HepG2 (cell line): ENCODE measurements at regions not wholly inside any gene's neighbourhood (a gene's known extent, or its start where the extent isn't known, plus 50 kb on each side); places are given as distances from the start of the nearest gene placed in this dataset.
"Not testable (repeated sequence)": the region's sequence is repeated elsewhere in the genome, so short reads cannot be mapped to it uniquely, and the experiment has no call there.

Experiments used
- ATAC-seq: fragments of 200-7000 bp; cut with Tn5 transposase; 3 replicates; pipeline ENCODE4 v1.9.1; 2020; ENCODE audit warnings: mild to moderate bottlenecking, moderate library complexity
- BruUV-seq: library from RNA; stranded (reverse); fragments of 400-500 nt; replicated peaks from 2 replicates; lab custom pipeline; 2021; lab: Mats Ljungman, UMichigan
- CTCF ChIA-PET: fragments of 300-600 bp; formaldehyde crosslinking; extraction: SDS; loops from one replicate; lab custom pipeline; 2021; ENCODE audit warnings: low total read pairs, inconsistent platforms, low intra/inter-chr PET ratio; lab: Yijun Ruan, JAX
- POLR2A ChIA-PET: fragments of 350-600 bp; sonication (Branson Sonifier 250); formaldehyde crosslinking; loops from one replicate; lab custom pipeline; 2020; ENCODE audit warnings: antibody characterized with exemption, inconsistent platforms; lab: Yijun Ruan, JAX
- DNase-seq: peaks from one replicate; pipeline ENCODE4 v3.0.0-alpha.2; 2015; ENCODE audit warnings: low spot score
- FAIRE-seq: peaks from 3 replicates; lab custom pipeline; 2011; peaks lifted over from hg19 to GRCh38; lab: Jason Lieb, UNC
- H2AFZ ChIP-seq: one replicate; pipeline ENCODE4 v1.6.1; 2011; ENCODE audit warnings: low read length, inconsistent platforms
- H3K27ac ChIP-seq: fragments of 300-600 bp; 3 replicates; pipeline ENCODE4 v1.8.0; 2011; ENCODE audit warnings: mixed run types, mild to moderate bottlenecking, mixed read lengths, low read length, inconsistent platforms; ENCODE audit not compliant: insufficient read depth; ENCODE audit errors: extremely low read length
- H3K27me3 ChIP-seq, 2 experiments: fragments of 200-600 bp in 1 of 2; 2 replicates in 1 of 2; 3 replicates in 1 of 2; pipeline versions ENCODE4 v1.6.0 to v1.8.0; 2011; ENCODE audit warnings: low read length in 2 of 2, mild to moderate bottlenecking in 2 of 2, moderate library complexity in 2 of 2, inconsistent platforms in 1 of 2; ENCODE audit not compliant: insufficient read depth in 2 of 2, control insufficient read depth in 1 of 2
- H3K36me3 ChIP-seq, 2 experiments: fragments of 200-600 bp in 1 of 2; replicated peaks in 1 of 2; 2 replicates in 1 of 2; 3 replicates in 1 of 2; pipeline versions ENCODE4 v1.5.1 to v1.8.0; 2011; ENCODE audit warnings: low read length in 2 of 2, inconsistent platforms in 1 of 2; ENCODE audit not compliant: insufficient read depth in 2 of 2, control insufficient read depth in 1 of 2
- H3K4me1 ChIP-seq: 2 replicates; pipeline ENCODE4 v1.5.1; 2012; ENCODE audit warnings: low read length, inconsistent platforms; ENCODE audit not compliant: insufficient read depth
- H3K4me2 ChIP-seq: 2 replicates; pipeline ENCODE4 v1.6.0; 2011; ENCODE audit warnings: low read depth, low read length, inconsistent platforms
- H3K4me3 ChIP-seq, 3 experiments: fragments of 200-600 bp in 1 of 3; sonication (generic), shearing (Covaris generic) in 1 of 3; replicated peaks in 1 of 3; 2 replicates each; pipeline ENCODE4 v1.5.1; 2011 to 2016; ENCODE audit warnings: low read length in 3 of 3, inconsistent platforms in 2 of 3, low read depth in 2 of 3, mild to moderate bottlenecking in 2 of 3, control low read depth in 1 of 3, mixed read lengths in 1 of 3; ENCODE audit not compliant: insufficient read depth in 1 of 3
- H3K79me2 ChIP-seq: one replicate; pipeline ENCODE4 v1.6.1; 2011; ENCODE audit warnings: low read length, inconsistent platforms; ENCODE audit not compliant: insufficient read depth
- H3K9ac ChIP-seq: 2 replicates; pipeline ENCODE4 v1.6.0; 2011; ENCODE audit warnings: mild to moderate bottlenecking, low read depth, low read length, inconsistent platforms; ENCODE audit not compliant: insufficient read depth
- H3K9me3 ChIP-seq: 2 replicates; pipeline ENCODE4 v1.5.1; 2012; ENCODE audit warnings: mild to moderate bottlenecking, low read length
- H4K20me1 ChIP-seq: 2 replicates; pipeline ENCODE4 v1.6.0; 2011; ENCODE audit warnings: inconsistent platforms, mild to moderate bottlenecking, low read length, moderate library complexity; ENCODE audit not compliant: insufficient read depth
- MYC ChIP-seq: sonication (generic); formaldehyde crosslinking; IDR thresholded peaks from 2 replicates; pipeline ENCODE4 v1.9.0; 2021; ENCODE audit warnings: missing genetic modification reagents, borderline replicate concordance
- NRL ChIP-seq: sonication (generic); formaldehyde crosslinking; IDR thresholded peaks from 2 replicates; pipeline ENCODE4 v1.5.0; 2020; ENCODE audit warnings: missing genetic modification reagents, mild to moderate bottlenecking, moderate library complexity, borderline replicate concordance
- RBFOX2 ChIP-seq: fragments of 200-400 bp; formaldehyde crosslinking; IDR thresholded peaks from 2 replicates; pipeline ENCODE4 v1.6.1; 2017; ENCODE audit warnings: low read depth, mild to moderate bottlenecking, low read length
- ZNF138 ChIP-seq: sonication (generic); formaldehyde crosslinking; IDR thresholded peaks from 2 replicates; pipeline ENCODE4 v1.5.0; 2020; ENCODE audit warnings: mild to moderate bottlenecking, low read depth, missing genetic modification reagents
- ZNF235 ChIP-seq: sonication (generic); formaldehyde crosslinking; IDR thresholded peaks from 2 replicates; pipeline ENCODE4 v1.8.1; 2023; ENCODE audit warnings: mild to moderate bottlenecking, missing genetic modification reagents, borderline replicate concordance
- ZNF501 ChIP-seq: sonication (generic); formaldehyde crosslinking; IDR thresholded peaks from 2 replicates; pipeline ENCODE4 v1.5.1; 2020; ENCODE audit warnings: mild to moderate bottlenecking, moderate library complexity, missing genetic modification reagents
- WGBS: methylation state at CpG from one replicate; pipeline ENCODE4 v1.1.6; 2017; ENCODE audit warnings: low lambda C conversion rate; 5-methylcytosine and 5-hydroxymethylcytosine counted together
- in situ Hi-C: cut with HindIII; loops from 2 replicates; pipeline ENCODE4 v1.10.0; 2017; ENCODE audit warnings: low pct_unique_long_range_greater_than_20kb; ENCODE audit not compliant: extremely low pct_ligation_motif_present
- intact Hi-C: fragments of 100-400 bp; cut with micrococcal nuclease; formaldehyde crosslinking; loops from one replicate; pipeline ENCODE4 v1.10.0; 2022; ENCODE audit not compliant: unreplicated experiment
- TF ChIP-seq, protein P1 (sequence below): sonication (generic); formaldehyde crosslinking; IDR thresholded peaks from 2 replicates; pipeline ENCODE4 v1.5.1; 2020; ENCODE audit warnings: mild to moderate bottlenecking, missing genetic modification reagents, moderate library complexity
- TF ChIP-seq, protein P2 (sequence below): sonication (generic); formaldehyde crosslinking; IDR thresholded peaks from 2 replicates; pipeline ENCODE4 v1.4.0; 2020; ENCODE audit warnings: mild to moderate bottlenecking, missing genetic modification reagents
- TF ChIP-seq, protein P3 (sequence below): sonication (generic); formaldehyde crosslinking; IDR thresholded peaks from 2 replicates; pipeline ENCODE4 v1.9.0; 2022; ENCODE audit warnings: missing genetic modification reagents, mild to moderate bottlenecking, borderline replicate concordance

DNA sequence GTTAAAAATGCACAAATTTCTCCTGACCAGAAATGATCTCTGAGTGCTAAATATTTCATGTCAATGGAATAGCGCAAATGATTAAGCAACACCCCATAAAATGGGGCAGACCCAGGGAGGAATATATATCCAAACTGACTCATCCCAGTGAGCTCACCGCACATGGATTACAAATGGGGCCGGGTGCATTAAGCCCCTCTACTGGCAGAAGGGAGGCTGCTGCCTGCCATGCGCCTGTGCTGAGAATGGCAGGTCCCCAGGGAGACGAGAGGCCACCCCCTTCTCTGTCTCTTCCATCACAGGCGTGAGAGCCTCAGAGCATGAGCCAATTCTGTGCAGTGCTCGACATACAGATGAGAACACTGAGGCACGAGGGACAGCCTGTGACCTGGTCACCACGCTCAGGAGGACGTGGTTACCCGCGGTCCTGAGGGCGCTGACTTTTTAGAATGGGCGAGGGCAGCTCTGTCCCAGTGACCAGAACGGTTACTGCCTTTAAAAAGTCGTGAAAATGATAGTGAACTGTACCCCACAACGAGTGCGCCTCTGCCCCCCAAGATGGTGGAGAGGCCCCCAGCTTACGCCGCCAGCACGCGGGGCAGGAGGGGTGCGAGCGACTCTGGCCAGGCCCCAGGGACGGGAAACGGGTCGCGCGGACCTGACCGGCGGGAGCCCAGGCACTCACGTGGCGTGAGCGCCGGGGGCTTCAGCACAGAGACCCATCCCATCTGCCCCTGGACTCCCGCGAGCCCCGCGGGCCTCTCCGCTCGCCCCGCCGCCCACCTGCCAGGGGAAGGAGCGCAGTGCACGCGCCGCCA lies 130.2 kb upstream of the ALDH3B2 start (continued):
- TF ChIP-seq, protein P1, sequence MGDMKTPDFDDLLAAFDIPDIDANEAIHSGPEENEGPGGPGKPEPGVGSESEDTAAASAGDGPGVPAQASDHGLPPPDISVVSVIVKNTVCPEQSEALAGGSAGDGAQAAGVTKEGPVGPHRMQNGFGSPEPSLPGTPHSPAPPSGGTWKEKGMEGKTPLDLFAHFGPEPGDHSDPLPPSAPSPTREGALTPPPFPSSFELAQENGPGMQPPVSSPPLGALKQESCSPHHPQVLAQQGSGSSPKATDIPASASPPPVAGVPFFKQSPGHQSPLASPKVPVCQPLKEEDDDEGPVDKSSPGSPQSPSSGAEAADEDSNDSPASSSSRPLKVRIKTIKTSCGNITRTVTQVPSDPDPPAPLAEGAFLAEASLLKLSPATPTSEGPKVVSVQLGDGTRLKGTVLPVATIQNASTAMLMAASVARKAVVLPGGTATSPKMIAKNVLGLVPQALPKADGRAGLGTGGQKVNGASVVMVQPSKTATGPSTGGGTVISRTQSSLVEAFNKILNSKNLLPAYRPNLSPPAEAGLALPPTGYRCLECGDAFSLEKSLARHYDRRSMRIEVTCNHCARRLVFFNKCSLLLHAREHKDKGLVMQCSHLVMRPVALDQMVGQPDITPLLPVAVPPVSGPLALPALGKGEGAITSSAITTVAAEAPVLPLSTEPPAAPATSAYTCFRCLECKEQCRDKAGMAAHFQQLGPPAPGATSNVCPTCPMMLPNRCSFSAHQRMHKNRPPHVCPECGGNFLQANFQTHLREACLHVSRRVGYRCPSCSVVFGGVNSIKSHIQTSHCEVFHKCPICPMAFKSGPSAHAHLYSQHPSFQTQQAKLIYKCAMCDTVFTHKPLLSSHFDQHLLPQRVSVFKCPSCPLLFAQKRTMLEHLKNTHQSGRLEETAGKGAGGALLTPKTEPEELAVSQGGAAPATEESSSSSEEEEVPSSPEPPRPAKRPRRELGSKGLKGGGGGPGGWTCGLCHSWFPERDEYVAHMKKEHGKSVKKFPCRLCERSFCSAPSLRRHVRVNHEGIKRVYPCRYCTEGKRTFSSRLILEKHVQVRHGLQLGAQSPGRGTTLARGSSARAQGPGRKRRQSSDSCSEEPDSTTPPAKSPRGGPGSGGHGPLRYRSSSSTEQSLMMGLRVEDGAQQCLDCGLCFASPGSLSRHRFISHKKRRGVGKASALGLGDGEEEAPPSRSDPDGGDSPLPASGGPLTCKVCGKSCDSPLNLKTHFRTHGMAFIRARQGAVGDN, result peak; percentile 71
- TF ChIP-seq NRL (CRISPR knock-in tag), result peak; percentile 19; the same call in 1 of the 2 replicates
- 0 out of 2 replicates have a peak, but pooled peaks have one; percentile 28 for TF ChIP-seq ZNF501 (CRISPR knock-in tag)
- 0 out of 2 replicates have a peak, but pooled peaks have one; percentile 30 for TF ChIP-seq ZNF235 (CRISPR knock-in tag)
- TF ChIP-seq, protein P2, sequence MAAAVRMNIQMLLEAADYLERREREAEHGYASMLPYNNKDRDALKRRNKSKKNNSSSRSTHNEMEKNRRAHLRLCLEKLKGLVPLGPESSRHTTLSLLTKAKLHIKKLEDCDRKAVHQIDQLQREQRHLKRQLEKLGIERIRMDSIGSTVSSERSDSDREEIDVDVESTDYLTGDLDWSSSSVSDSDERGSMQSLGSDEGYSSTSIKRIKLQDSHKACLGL (CRISPR knock-in tag), result peak; percentile 81; the same call in 1 of the 2 replicates
- TF ChIP-seq ZNF138 (CRISPR knock-in tag), result 0 out of 2 replicates have a peak, but pooled peaks have one; percentile 42
- TF ChIP-seq RBFOX2, result peak; percentile 78; the same call in 1 of the 2 replicates
- TF ChIP-seq, protein P3, sequence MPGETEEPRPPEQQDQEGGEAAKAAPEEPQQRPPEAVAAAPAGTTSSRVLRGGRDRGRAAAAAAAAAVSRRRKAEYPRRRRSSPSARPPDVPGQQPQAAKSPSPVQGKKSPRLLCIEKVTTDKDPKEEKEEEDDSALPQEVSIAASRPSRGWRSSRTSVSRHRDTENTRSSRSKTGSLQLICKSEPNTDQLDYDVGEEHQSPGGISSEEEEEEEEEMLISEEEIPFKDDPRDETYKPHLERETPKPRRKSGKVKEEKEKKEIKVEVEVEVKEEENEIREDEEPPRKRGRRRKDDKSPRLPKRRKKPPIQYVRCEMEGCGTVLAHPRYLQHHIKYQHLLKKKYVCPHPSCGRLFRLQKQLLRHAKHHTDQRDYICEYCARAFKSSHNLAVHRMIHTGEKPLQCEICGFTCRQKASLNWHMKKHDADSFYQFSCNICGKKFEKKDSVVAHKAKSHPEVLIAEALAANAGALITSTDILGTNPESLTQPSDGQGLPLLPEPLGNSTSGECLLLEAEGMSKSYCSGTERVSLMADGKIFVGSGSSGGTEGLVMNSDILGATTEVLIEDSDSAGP (CRISPR knock-in tag), result peak; percentile 47; the same call in 1 of the 2 replicates
- peak; percentile 43; the same call in 1 of the 2 replicates for TF ChIP-seq MYC (CRISPR knock-in tag)
- TF ChIP-seq, all 625 proteins: peak for 23; not testable (repeated sequence) for 602

DNA sequence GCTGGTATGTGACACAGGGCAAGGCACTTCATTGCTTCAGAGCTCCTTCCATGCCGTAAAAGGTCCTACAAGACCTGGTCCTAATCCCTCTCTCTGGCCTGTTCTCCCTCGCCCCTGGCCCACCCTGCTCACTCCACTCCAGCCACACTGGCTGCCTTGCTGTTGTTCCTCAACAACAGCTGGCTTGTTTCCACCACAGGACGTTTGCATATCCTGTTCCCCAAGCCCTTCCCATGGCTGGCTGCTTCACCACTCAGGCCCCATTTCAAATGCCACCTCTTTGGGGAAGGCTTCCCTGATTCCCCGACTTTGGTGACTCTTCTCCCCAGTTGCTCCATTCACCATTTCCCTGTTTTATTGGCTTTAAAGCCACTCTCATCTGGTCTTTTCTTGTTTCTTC lies 129.1 kb upstream of the ALDH3B2 start:
- BruUV-seq, ATAC-seq, POLR2A ChIA-PET: not testable (repeated sequence)

More for the DNA sequence above, 129.1 kb upstream of the ALDH3B2 start:
- H3K36me3 ChIP-seq, H2AFZ ChIP-seq, H4K20me1 ChIP-seq, H3K9ac ChIP-seq, H3K4me3 ChIP-seq, H3K27ac ChIP-seq, DNase-seq, FAIRE-seq, H3K27me3 ChIP-seq, H3K9me3 ChIP-seq, H3K79me2 ChIP-seq, H3K4me2 ChIP-seq, CTCF ChIA-PET, in situ Hi-C loops, intact Hi-C loops: not testable (repeated sequence)
- 85% methylated on average over 4 of the region's 4 CpGs for WGBS
- peaks cover 21% of the 10 kb centered on the region for H3K4me1 ChIP-seq
